Body of pancreas (tissue), 4 donors: ENCODE measurements at regions not wholly inside any gene's neighbourhood (a gene's known extent, or its start where the extent isn't known, plus 50 kb on each side); places are given as distances from the start of the nearest gene placed in this dataset.

Experiments
- ATAC-seq: fragments of 150-250 bp; one replicate; pipeline ENCODE4 v1.9.1; 2016
- DNase-seq, 4 donors: peaks; one replicate each; pipeline ENCODE4 v3.0.0-alpha.2; 2019
- H3K27ac ChIP-seq, 4 donors: fragments of 200-600 bp; sonication (generic); 1 replicate in 3 of 4; 2 replicates in 1 of 4; pipeline versions ENCODE4 v1.5.1 to v1.6.1; 2016 to 2019; ENCODE audit warnings: mild to moderate bottlenecking in 1 of 4, mixed read lengths in 1 of 4, moderate library complexity in 1 of 4
- H3K27me3 ChIP-seq, 2 donors: fragments of 200-600 bp; sonication (generic); one replicate each; pipeline ENCODE4 v1.6.0; 2016; ENCODE audit warnings: mild to moderate bottlenecking in 1 of 2
- H3K36me3 ChIP-seq, 2 donors: fragments of 200-600 bp; sonication (generic); replicated peaks in 1 of 2; 2 replicates each; pipeline ENCODE4 v1.5.1; 2016; ENCODE audit warnings: low read depth in 2 of 2; ENCODE audit not compliant: insufficient read depth in 1 of 2
- H3K4me1 ChIP-seq: fragments of 200-600 bp; sonication (generic); one replicate; pipeline ENCODE4 v1.6.0; 2016
- H3K4me3 ChIP-seq, 2 donors: fragments of 200-600 bp; sonication (generic); 1 replicate in 1 of 2; 2 replicates in 1 of 2; pipeline ENCODE4 v1.5.1; 2016 to 2019
- H3K9me3 ChIP-seq, 3 donors: fragments of 200-600 bp; sonication (generic); 1 replicate in 2 of 3; 2 replicates in 1 of 3; pipeline ENCODE4 v1.5.1; 2016
- CTCF ChIP-seq, 7 experiments: fragments of 450-650 bp in 4 of 7; fragments of 200-600 bp in 3 of 7; sonication (generic) in 3 of 7; IDR thresholded peaks; one replicate each; pipeline ENCODE4 v1.5.1; 2016 to 2019; ENCODE audit warnings: antibody characterized with exemption in 7 of 7
- POLR2A ChIP-seq, 3 donors: fragments of 450-650 bp; IDR thresholded peaks; one replicate each; pipeline ENCODE4 v1.6.1; 2016; ENCODE audit warnings: antibody characterized with exemption in 3 of 3, mild to moderate bottlenecking in 2 of 3
- WGBS, 2 donors: methylation state at CpG; one replicate each; pipeline ENCODE4 v1.1.5; 2017; 5-methylcytosine and 5-hydroxymethylcytosine counted together
- intact Hi-C: fragments of 100-400 bp; cut with DNase I; formaldehyde crosslinking; loops from one replicate; pipeline ENCODE4 v1.15.1; 2023

GRCh38 chr3:110614186-110614585 is 457.4 kb upstream of the NECTIN3 start:
- Histone ChIP-seq H3K36me3 (no peaks in the 10 kb centered on the region), H3K27me3 (no peaks in the 10 kb centered on the region), H3K4me1 (peaks cover 10% of the 10 kb centered on the region), H3K27ac (no peak overlapping the region), H3K4me3 (no peak overlapping the region), H3K9me3 (no peaks in the 10 kb centered on the region)
- intact Hi-C loops = no loop called here
- no peak for TF ChIP-seq CTCF (IDR thresholded peaks at IDR 0.05)
- TF ChIP-seq POLR2A (IDR thresholded peaks at IDR 0.05) = no peak
- no peak for ATAC-seq
- 55% methylated on average over 2 of the region's 2 CpGs for WGBS, 2 donors
- DNase-seq = no peak

GRCh38 chr3:110615454-110615853 is 456.2 kb upstream of the NECTIN3 start:
- Histone ChIP-seq H3K36me3 (no peaks in the 10 kb centered on the region), H3K4me3 (no peak overlapping the region), H3K4me1 (peaks cover 10% of the 10 kb centered on the region), H3K27ac (no peak overlapping the region), H3K27me3 (no peaks in the 10 kb centered on the region), H3K9me3 (no peaks in the 10 kb centered on the region)
- intact Hi-C loops = no loop called here
- no peak for DNase-seq
- no peak for TF ChIP-seq CTCF (IDR thresholded peaks at IDR 0.05)
- no peak for TF ChIP-seq POLR2A (IDR thresholded peaks at IDR 0.05)
- WGBS, 2 donors = 90 to 91% methylated on average over 1 of the region's 1 CpG
- no peak for ATAC-seq

- H3K4me1 ChIP-seq = peaks cover 10% of the 10 kb centered on the region
- whole genome bisulfite sequencing, 2 donors = 12 to 31% methylated on average over 2 of the region's 2 CpGs
- H3K27ac ChIP-seq = no peak overlapping the region
- no peaks in the 10 kb centered on the region for H3K27me3 ChIP-seq
- no peak overlapping the region for H3K4me3 ChIP-seq
- intact Hi-C loops = no loop called here
- TF ChIP-seq POLR2A (IDR thresholded peaks at IDR 0.05) = no peak
- TF ChIP-seq CTCF (IDR thresholded peaks at IDR 0.05) = no peak
- DNase-seq (no peak), ATAC-seq (no peak)
- no peaks in the 10 kb centered on the region for H3K9me3 ChIP-seq
- H3K36me3 ChIP-seq = no peaks in the 10 kb centered on the region
These were observed 452.9 kb upstream of the NECTIN3 start for GRCh38 chr3:110618512-110619226.

- intact Hi-C loops = no loop called here
- WGBS, 2 donors = 14 to 16% methylated on average over 4 of the region's 4 CpGs
- peaks cover 18% of the 10 kb centered on the region for H3K4me1 ChIP-seq
- H3K4me3 ChIP-seq = no peak overlapping the region
- DNase-seq (no peak), ATAC-seq (no peak)
- no peaks in the 10 kb centered on the region for H3K36me3 ChIP-seq
- no peaks in the 10 kb centered on the region for H3K27me3 ChIP-seq
- H3K9me3 ChIP-seq = no peaks in the 10 kb centered on the region
- H3K27ac ChIP-seq = no peak overlapping the region
- TF ChIP-seq POLR2A (IDR thresholded peaks at IDR 0.05) (no peak), CTCF (IDR thresholded peaks at IDR 0.05) (no peak)
These were observed 451.5 kb upstream of the NECTIN3 start for GRCh38 chr3:110620118-110620517.

- DNase-seq = no peak
- TF ChIP-seq POLR2A (IDR thresholded peaks at IDR 0.05) = no peak
- TF ChIP-seq CTCF (IDR thresholded peaks at IDR 0.05) = no peak
These were observed 448.0 kb upstream of the NECTIN3 start for GRCh38 chr3:110623571-110623970.

More at GRCh38 chr3:110623571-110623970, 448.0 kb upstream of the NECTIN3 start:
- peak; percentile 41 for ATAC-seq
- Histone ChIP-seq H3K4me3 (no peak overlapping the region), H3K4me1 (peaks cover 21% of the 10 kb centered on the region), H3K9me3 (no peaks in the 10 kb centered on the region), H3K36me3 (no peaks in the 10 kb centered on the region), H3K27ac (no peak overlapping the region), H3K27me3 (no peaks in the 10 kb centered on the region)
- intact Hi-C loops = no loop called here
- 6% methylated on average over 1 of the region's 1 CpG for WGBS, 2 donors
